SH-SY5Y (cell line): ENCODE measurements at regions not wholly inside any gene's neighbourhood (a gene's known extent, or its start where the extent isn't known, plus 50 kb on each side); places are given as distances from the start of the nearest gene placed in this dataset.

Experiments used
- GATA2 ChIP-seq: IDR thresholded peaks from 2 replicates; pipeline ENCODE4 v1.6.1; 2011; ENCODE audit warnings: mild to moderate bottlenecking, low read depth, low read length
- GATA3 ChIP-seq: IDR thresholded peaks from 2 replicates; pipeline ENCODE4 v1.6.1; 2011; ENCODE audit warnings: low read depth, mild to moderate bottlenecking, low read length, moderate library complexity

- TF ChIP-seq GATA2 (no peak), GATA3 (no peak)
These were observed 54.7 kb downstream of the GLUD2 start for GRCh38 chrX:121102101-121102500.

GRCh38 chrX:121103381-121103780 lies 56.0 kb downstream of the GLUD2 start:
- TF ChIP-seq GATA3 (no peak), GATA2 (no peak)

GRCh38 chrX:121106484-121107235 lies 59.2 kb downstream of the GLUD2 start:
- TF ChIP-seq GATA2, result no peak
- no peak for TF ChIP-seq GATA3

- no peak for TF ChIP-seq GATA3
- TF ChIP-seq GATA2, result no peak
These were observed 62.6 kb downstream of the GLUD2 start for GRCh38 chrX:121109986-121110385.

- TF ChIP-seq GATA2 (no peak), GATA3 (no peak)
These were observed 63.1 kb downstream of the GLUD2 start for GRCh38 chrX:121110536-121110935.

- TF ChIP-seq GATA2 (no peak), GATA3 (no peak)
These were observed 67.3 kb downstream of the GLUD2 start for GRCh38 chrX:121114691-121115090.

GRCh38 chrX:121120690-121121605 lies 73.5 kb downstream of the GLUD2 start:
- TF ChIP-seq GATA2 (no peak), GATA3 (no peak)

- TF ChIP-seq GATA3, result no peak
- no peak for TF ChIP-seq GATA2
These were observed 74.9 kb downstream of the GLUD2 start for GRCh38 chrX:121122332-121122731.

GRCh38 chrX:121128925-121129877 lies 81.8 kb downstream of the GLUD2 start:
- TF ChIP-seq GATA2, result no peak
- no peak for TF ChIP-seq GATA3

- TF ChIP-seq GATA2 (no peak), GATA3 (no peak)
These were observed 85.3 kb downstream of the GLUD2 start for GRCh38 chrX:121132675-121133074.

- TF ChIP-seq GATA2 (no peak), GATA3 (no peak)
These were observed 88.2 kb downstream of the GLUD2 start for GRCh38 chrX:121135488-121136207.

GRCh38 chrX:121146059-121146628 lies 98.7 kb downstream of the GLUD2 start:
- TF ChIP-seq GATA2 (no peak), GATA3 (no peak)

- TF ChIP-seq GATA3 (no peak), GATA2 (no peak)
These were observed 102.8 kb downstream of the GLUD2 start for GRCh38 chrX:121150217-121150616.
